CD14-positive monocyte (primary cell): ENCODE measurements at regions not wholly inside any gene's neighbourhood (a gene's known extent, or its start where the extent isn't known, plus 50 kb on each side); places are given as distances from the start of the nearest gene placed in this dataset.
"Not testable (repeated sequence)": the region's sequence is repeated elsewhere in the genome, so short reads cannot be mapped to it uniquely, and the experiment has no call there.

ENCODE experiments used
- DNase-seq, 3 donors: peaks; one replicate each; pipeline ENCODE4 v3.0.0-alpha.2; 2011 to 2022
- H2AFZ ChIP-seq: 2 replicates; pipeline ENCODE4 v1.6.0; 2012; ENCODE audit warnings: mild to moderate bottlenecking, low read depth, low read length, inconsistent platforms; ENCODE audit not compliant: insufficient read depth, poor library complexity, severe bottlenecking
- H3K27ac ChIP-seq, 2 donors: 1 replicate in 1 of 2; 2 replicates in 1 of 2; pipeline ENCODE4 v1.5.1; 2012 to 2013; ENCODE audit warnings: low read length in 2 of 2, control low read depth in 1 of 2, inconsistent platforms in 1 of 2, low read depth in 1 of 2, mild to moderate bottlenecking in 1 of 2
- H3K27me3 ChIP-seq, 2 donors: one replicate each; pipeline versions ENCODE4 v1.6.0 to v1.6.1; 2011 to 2013; ENCODE audit warnings: low read length in 2 of 2; ENCODE audit not compliant: control insufficient read depth in 2 of 2, insufficient read depth in 2 of 2
- H3K36me3 ChIP-seq, 2 donors: replicated peaks in 1 of 2; 1 replicate in 1 of 2; 2 replicates in 1 of 2; pipeline versions ENCODE4 v1.5.1 to v1.6.1; 2012 to 2013; ENCODE audit warnings: low read length in 2 of 2, control low read depth in 1 of 2, inconsistent platforms in 1 of 2, mild to moderate bottlenecking in 1 of 2; ENCODE audit not compliant: insufficient read depth in 2 of 2, control insufficient read depth in 1 of 2
- H3K4me1 ChIP-seq, 2 donors: 1 replicate in 1 of 2; 2 replicates in 1 of 2; pipeline versions ENCODE4 v1.5.1 to v1.6.1; 2012 to 2013; ENCODE audit warnings: low read length in 2 of 2, control low read depth in 1 of 2, inconsistent platforms in 1 of 2, mild to moderate bottlenecking in 1 of 2, moderate library complexity in 1 of 2; ENCODE audit not compliant: insufficient read depth in 2 of 2, control insufficient read depth in 1 of 2
- H3K4me2 ChIP-seq: replicated peaks from 2 replicates; pipeline ENCODE3; 2012; ENCODE audit warnings: low read length, moderate library complexity, mild to moderate bottlenecking; ENCODE audit not compliant: poor library complexity, severe bottlenecking; ENCODE audit errors: extremely low read depth
- H3K4me3 ChIP-seq, 3 experiments: fragments of 200-600 bp in 1 of 3; sonication (generic) in 1 of 3; replicated peaks in 1 of 3; 1 replicate in 2 of 3; 2 replicates in 1 of 3; pipeline ENCODE4 v1.5.1; 2011 to 2013; ENCODE audit warnings: low read length in 3 of 3, mild to moderate bottlenecking in 3 of 3, control low read depth in 2 of 3, low read depth in 2 of 3, inconsistent platforms in 1 of 3, moderate library complexity in 1 of 3
- H3K79me2 ChIP-seq: 2 replicates; pipeline ENCODE4 v1.6.0; 2012; ENCODE audit warnings: mild to moderate bottlenecking, control low read depth, inconsistent platforms, low read length, moderate library complexity; ENCODE audit not compliant: insufficient read depth
- H3K9ac ChIP-seq: 2 replicates; pipeline ENCODE4 v1.6.0; 2017; ENCODE audit warnings: low read length, mild to moderate bottlenecking; ENCODE audit not compliant: insufficient read depth, poor library complexity, severe bottlenecking
- H3K9me3 ChIP-seq, 2 donors: replicated peaks in 1 of 2; 1 replicate in 1 of 2; 2 replicates in 1 of 2; pipeline versions ENCODE4 v1.5.1 to v1.6.1; 2012 to 2013; ENCODE audit warnings: low read length in 2 of 2, control low read depth in 1 of 2; ENCODE audit not compliant: control insufficient read depth in 1 of 2, insufficient read depth in 1 of 2
- H4K20me1 ChIP-seq: 2 replicates; pipeline ENCODE4 v1.6.0; 2012; ENCODE audit warnings: mild to moderate bottlenecking, low read length, control low read depth, moderate library complexity; ENCODE audit not compliant: insufficient read depth
- H3K27ac Mint-ChIP-seq, 7 donors: one replicate each; pipeline ENCODE4 v1.8.0; 2020; ENCODE audit warnings: mild to moderate bottlenecking in 7 of 7, mixed read lengths in 7 of 7, moderate library complexity in 6 of 7, inconsistent platforms in 2 of 7
- H3K27me3 Mint-ChIP-seq, 3 donors: one replicate each; pipeline ENCODE4 v1.8.0; 2021 to 2022; ENCODE audit warnings: low read depth in 3 of 3, mild to moderate bottlenecking in 3 of 3, mixed read lengths in 3 of 3, moderate library complexity in 3 of 3, inconsistent platforms in 1 of 3
- H3K36me3 Mint-ChIP-seq, 2 donors: one replicate each; pipeline ENCODE4 v1.8.0; 2020; ENCODE audit warnings: mixed read lengths in 2 of 2, inconsistent platforms in 1 of 2, mild to moderate bottlenecking in 1 of 2
- H3K4me1 Mint-ChIP-seq: one replicate; pipeline ENCODE4 v1.8.0; 2020; ENCODE audit warnings: mild to moderate bottlenecking, mixed read lengths
- H3K4me3 Mint-ChIP-seq, 2 donors: one replicate each; pipeline ENCODE4 v1.8.0; 2020; ENCODE audit warnings: mild to moderate bottlenecking in 2 of 2, mixed read lengths in 2 of 2, moderate library complexity in 1 of 2
- H3K9me3 Mint-ChIP-seq, 7 donors: one replicate each; pipeline ENCODE4 v1.8.0; 2020 to 2022; ENCODE audit warnings: mixed read lengths in 7 of 7, mild to moderate bottlenecking in 6 of 7, moderate library complexity in 6 of 7, inconsistent platforms in 2 of 7
- CTCF ChIP-seq: fragments of 200-600 bp; IDR thresholded peaks from one replicate; pipeline ENCODE4 v1.8.0; 2022; ENCODE audit warnings: antibody characterized with exemption, mild to moderate bottlenecking
- WGBS: methylation state at CpG from one replicate; pipeline ENCODE4 v1.1.5; 2013; ENCODE audit warnings: missing lambda C conversion rate; ENCODE audit not compliant: insufficient coverage; 5-methylcytosine and 5-hydroxymethylcytosine counted together
- intact Hi-C, 2 donors: fragments of 100-400 bp; cut with micrococcal nuclease; formaldehyde crosslinking; loops; one replicate each; pipeline versions ENCODE4 v1.15.0 to v1.15.1; 2023

GRCh38 chr1:238913210-238913609 is 473.2 kb upstream of the CHRM3 start:
- no peak overlapping the region for H3K9ac ChIP-seq
- 67% methylated on average over 1 of the region's 2 CpGs for WGBS
- H3K4me3 Mint-ChIP-seq = no peak overlapping the region
- no peaks in the 10 kb centered on the region for H4K20me1 ChIP-seq
- H3K4me3 ChIP-seq = no peak overlapping the region
- H3K36me3 Mint-ChIP-seq = no peaks in the 10 kb centered on the region
- H3K27ac ChIP-seq = no peak overlapping the region
- DNase-seq = no peak
- intact Hi-C loops = no loop called here
- no peaks in the 10 kb centered on the region for H3K27me3 ChIP-seq
- H3K9me3 ChIP-seq = no peaks in the 10 kb centered on the region
- H3K27me3 Mint-ChIP-seq = peaks cover 0 to 2% (median 0%) of the 10 kb centered on the region in 3 donors
- no peak overlapping the region for H3K27ac Mint-ChIP-seq
- H3K36me3 ChIP-seq = no peaks in the 10 kb centered on the region
- no peak overlapping the region for H2AFZ ChIP-seq
- no peak overlapping the region for H3K4me2 ChIP-seq
- H3K4me1 ChIP-seq = no peaks in the 10 kb centered on the region
- TF ChIP-seq CTCF = no peak
- peaks cover 2 to 11% (median 4%) of the 10 kb centered on the region in 7 donors for H3K9me3 Mint-ChIP-seq
- no peaks in the 10 kb centered on the region for H3K4me1 Mint-ChIP-seq
- no peaks in the 10 kb centered on the region for H3K79me2 ChIP-seq

DNA sequence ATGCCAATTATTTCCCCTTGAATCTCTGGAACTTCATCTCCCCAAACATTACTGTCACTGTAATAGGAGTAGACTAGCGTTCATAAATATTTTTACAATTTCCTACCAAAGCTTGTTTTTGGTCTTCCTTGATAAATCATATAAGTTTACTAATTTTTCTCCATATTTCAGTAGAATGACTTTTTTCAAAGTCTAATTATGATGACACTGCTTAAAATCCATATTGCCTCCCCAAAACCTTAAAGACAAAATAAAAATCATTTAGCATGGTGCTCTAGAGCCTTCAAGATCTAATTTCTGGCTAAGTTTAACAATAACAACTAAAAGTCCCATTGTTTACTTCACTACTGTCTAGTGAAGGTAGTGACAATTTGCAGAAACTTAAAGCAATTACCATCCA is 474.2 kb upstream of the CHRM3 start:
- Mint-ChIP-seq H3K9me3 (peaks cover 2 to 11% (median 4%) of the 10 kb centered on the region in 7 donors), H3K4me1 (no peaks in the 10 kb centered on the region), H3K4me3 (no peak overlapping the region), H3K27ac (no peak overlapping the region), H3K36me3 (no peaks in the 10 kb centered on the region), H3K27me3 (peaks cover 0 to 2% (median 0%) of the 10 kb centered on the region in 3 donors)
- TF ChIP-seq CTCF = no peak
- no CpG with 5 or more reads among the region's 1 CpG for whole genome bisulfite sequencing
- Histone ChIP-seq H2AFZ (no peak overlapping the region), H3K4me2 (no peak overlapping the region), H3K4me1 (no peaks in the 10 kb centered on the region), H3K79me2 (no peaks in the 10 kb centered on the region), H3K27ac (no peak overlapping the region), H4K20me1 (no peaks in the 10 kb centered on the region), H3K27me3 (no peaks in the 10 kb centered on the region), H3K4me3 (no peak overlapping the region), H3K9me3 (no peaks in the 10 kb centered on the region), H3K36me3 (no peaks in the 10 kb centered on the region), H3K9ac (no peak overlapping the region)
- intact Hi-C loops = no loop called here
- DNase-seq = no peak

GRCh38 chr1:238902752-238903151 is 483.6 kb upstream of the CHRM3 start:
- H3K36me3 Mint-ChIP-seq, H2AFZ ChIP-seq, H3K4me3 ChIP-seq, H3K36me3 ChIP-seq, H3K4me2 ChIP-seq, H3K27me3 ChIP-seq, H3K79me2 ChIP-seq, intact Hi-C loops, DNase-seq, H3K27ac Mint-ChIP-seq, H3K27me3 Mint-ChIP-seq, H3K4me3 Mint-ChIP-seq, H4K20me1 ChIP-seq, H3K9ac ChIP-seq, H3K4me1 ChIP-seq, H3K9me3 ChIP-seq, H3K27ac ChIP-seq, H3K4me1 Mint-ChIP-seq: not testable (repeated sequence)
- peaks cover 0 to 13% (median 6%) of the 10 kb centered on the region in 7 donors for H3K9me3 Mint-ChIP-seq
- WGBS = 100% methylated on average over 2 of the region's 8 CpGs
